SU-DHL-6 (cell line): ENCODE measurements at regions not wholly inside any gene's neighbourhood (a gene's known extent, or its start where the extent isn't known, plus 50 kb on each side); places are given as distances from the start of the nearest gene placed in this dataset.

Source experiments
- H2AFZ ChIP-seq: fragments of 200-600 bp; sonication (generic); 2 replicates; pipeline ENCODE4 v1.6.1; 2014; ENCODE audit warnings: low read depth, mild to moderate bottlenecking, moderate library complexity, mixed read lengths, antibody characterized with exemption, low read length; ENCODE audit not compliant: severe bottlenecking
- H3F3A ChIP-seq: fragments of 200-600 bp; shearing (Covaris generic); 2 replicates; pipeline ENCODE4 v1.6.0; 2016; ENCODE audit warnings: antibody characterized with exemption, mild to moderate bottlenecking; ENCODE audit not compliant: insufficient read depth
- H3K27ac ChIP-seq: fragments of 200-600 bp; sonication (generic); 2 replicates; pipeline ENCODE4 v1.5.1; 2016; ENCODE audit warnings: low read depth, mild to moderate bottlenecking, low read length, moderate library complexity, mixed read lengths
- H3K27me3 ChIP-seq: fragments of 200-600 bp; sonication (generic), shearing (Covaris generic); 2 replicates; pipeline ENCODE4 v1.6.0; 2014; ENCODE audit warnings: mild to moderate bottlenecking, low read length
- H3K36me3 ChIP-seq: fragments of 200-600 bp; sonication (generic); 2 replicates; pipeline ENCODE4 v1.6.1; 2014; ENCODE audit warnings: mild to moderate bottlenecking, low read length, mixed read lengths
- H3K4me2 ChIP-seq: fragments of 300-600, 200-600 bp; shearing (Covaris generic), sonication (generic); 2 replicates; pipeline ENCODE4 v1.6.0; 2014; ENCODE audit warnings: low read length, low read depth, mild to moderate bottlenecking; ENCODE audit not compliant: poor library complexity, severe bottlenecking
- H3K4me3 ChIP-seq: fragments of 200-600 bp; sonication (generic); 2 replicates; pipeline ENCODE4 v1.5.1; 2014; ENCODE audit warnings: antibody characterized with exemption, low read length, mild to moderate bottlenecking, mixed read lengths; ENCODE audit not compliant: insufficient read depth, poor library complexity, severe bottlenecking
- H3K79me2 ChIP-seq: fragments of 200-600 bp; sonication (generic); 2 replicates; pipeline ENCODE4 v1.6.1; 2014; ENCODE audit warnings: mild to moderate bottlenecking, low read length, moderate library complexity; ENCODE audit not compliant: insufficient read depth
- H3K9ac ChIP-seq: fragments of 200-600 bp; sonication (generic); 2 replicates; pipeline ENCODE4 v1.7.0; 2014; ENCODE audit warnings: mild to moderate bottlenecking, low read length
- H3K9me2 ChIP-seq: fragments of 200-600 bp; sonication (generic); replicated peaks from 2 replicates; pipeline ENCODE4 v1.6.1; 2014; ENCODE audit warnings: low read length; ENCODE audit not compliant: insufficient read depth
- H3K9me3 ChIP-seq: fragments of 200-600 bp; sonication (generic); 2 replicates; pipeline ENCODE4 v1.6.1; 2014; ENCODE audit warnings: low read length, mixed read lengths; ENCODE audit not compliant: insufficient read depth
- H4K20me1 ChIP-seq: fragments of 200-600 bp; sonication (generic); 2 replicates; pipeline ENCODE4 v1.6.1; 2014; ENCODE audit warnings: low read depth, mild to moderate bottlenecking, antibody characterized with exemption, low read length, moderate library complexity, mixed read lengths
- CTCF ChIP-seq: fragments of 200-600 bp; sonication (generic); IDR thresholded peaks from one replicate; pipeline ENCODE4 v1.5.1; 2017; ENCODE audit warnings: antibody characterized with exemption, mild to moderate bottlenecking, low read length, moderate library complexity; ENCODE audit not compliant: insufficient read depth, poor library complexity, severe bottlenecking
- EZH2phosphoT487 ChIP-seq: fragments of 200-600 bp; sonication (generic), shearing (Covaris generic); conservative IDR thresholded peaks from 2 replicates; pipeline ENCODE4 v1.6.1; 2018; ENCODE audit warnings: mild to moderate bottlenecking, antibody characterized with exemption, low read length, moderate library complexity, mixed read lengths

GRCh38 chr11:122435540-122436187 lies 219.9 kb upstream of the UBASH3B start:
- no peak for TF ChIP-seq EZH2phosphoT487
- no peak for TF ChIP-seq CTCF
- Histone ChIP-seq H3K9me2 (no peaks in the 10 kb centered on the region), H3K9ac (no peak overlapping the region)

GRCh38 chr11:122434786-122435185 lies 220.7 kb upstream of the UBASH3B start:
- H3K79me2 ChIP-seq = no peaks in the 10 kb centered on the region
- H4K20me1 ChIP-seq = no peaks in the 10 kb centered on the region
- H3K9me3 ChIP-seq = no peaks in the 10 kb centered on the region
- H3F3A ChIP-seq = no peaks in the 10 kb centered on the region
- no peak overlapping the region for H3K9ac ChIP-seq
- no peaks in the 10 kb centered on the region for H3K36me3 ChIP-seq
- no peak overlapping the region for H3K27ac ChIP-seq
- H2AFZ ChIP-seq = no peak overlapping the region
- H3K4me2 ChIP-seq = no peak overlapping the region
- no peak overlapping the region for H3K4me3 ChIP-seq
- no peaks in the 10 kb centered on the region for H3K27me3 ChIP-seq
- no peaks in the 10 kb centered on the region for H3K9me2 ChIP-seq
- TF ChIP-seq EZH2phosphoT487 = no peak
- no peak for TF ChIP-seq CTCF

More at GRCh38 chr11:122435540-122436187, 219.9 kb upstream of the UBASH3B start:
- Histone ChIP-seq H3K4me2 (no peak overlapping the region), H3K4me3 (no peak overlapping the region), H3K27ac (no peak overlapping the region), H3K27me3 (no peaks in the 10 kb centered on the region), H4K20me1 (no peaks in the 10 kb centered on the region), H3F3A (no peaks in the 10 kb centered on the region), H2AFZ (no peak overlapping the region), H3K9me3 (no peaks in the 10 kb centered on the region), H3K36me3 (no peaks in the 10 kb centered on the region), H3K79me2 (no peaks in the 10 kb centered on the region)

GRCh38 chr11:122430490-122430889 lies 225.0 kb upstream of the UBASH3B start:
- TF ChIP-seq CTCF (no peak), EZH2phosphoT487 (no peak)
- H3F3A ChIP-seq = no peaks in the 10 kb centered on the region
- H3K4me2 ChIP-seq = no peak overlapping the region
- H3K27ac ChIP-seq = no peak overlapping the region
- no peak overlapping the region for H3K4me3 ChIP-seq
- H2AFZ ChIP-seq = no peak overlapping the region
- H3K9me2 ChIP-seq = no peaks in the 10 kb centered on the region
- H4K20me1 ChIP-seq = no peaks in the 10 kb centered on the region
- no peaks in the 10 kb centered on the region for H3K9me3 ChIP-seq
- H3K79me2 ChIP-seq = no peaks in the 10 kb centered on the region
- H3K36me3 ChIP-seq = no peaks in the 10 kb centered on the region
- H3K9ac ChIP-seq = no peak overlapping the region
- no peaks in the 10 kb centered on the region for H3K27me3 ChIP-seq
